ENCODE measurements at regions not wholly inside any gene's neighbourhood (a gene's known extent, or its start where the extent isn't known, plus 50 kb on each side); places are given as distances from the start of the nearest gene placed in this dataset.

GRCh38 chr14:51576117-51576430 lies 75.6 kb upstream of the FRMD6 start:
- Histone ChIP-seq H3K36me3 (no peaks in the 10 kb centered on the region), H3K4me1 (ENCODE audit: control insufficient read depth in 1 of 2, insufficient read depth in 1 of 2, low read depth in 1 of 2, low read length in 1 of 2) (no peaks in the 10 kb centered on the region), H3K27me3 (peaks cover 68% of the 10 kb centered on the region), H3K4me3 (ENCODE audit: low read depth in 1 of 2, low read length in 1 of 2) (no peak overlapping the region), H3K9me3 (no peaks in the 10 kb centered on the region), H3K27ac (no peak overlapping the region)
- TF ChIP-seq, protein P1, sequence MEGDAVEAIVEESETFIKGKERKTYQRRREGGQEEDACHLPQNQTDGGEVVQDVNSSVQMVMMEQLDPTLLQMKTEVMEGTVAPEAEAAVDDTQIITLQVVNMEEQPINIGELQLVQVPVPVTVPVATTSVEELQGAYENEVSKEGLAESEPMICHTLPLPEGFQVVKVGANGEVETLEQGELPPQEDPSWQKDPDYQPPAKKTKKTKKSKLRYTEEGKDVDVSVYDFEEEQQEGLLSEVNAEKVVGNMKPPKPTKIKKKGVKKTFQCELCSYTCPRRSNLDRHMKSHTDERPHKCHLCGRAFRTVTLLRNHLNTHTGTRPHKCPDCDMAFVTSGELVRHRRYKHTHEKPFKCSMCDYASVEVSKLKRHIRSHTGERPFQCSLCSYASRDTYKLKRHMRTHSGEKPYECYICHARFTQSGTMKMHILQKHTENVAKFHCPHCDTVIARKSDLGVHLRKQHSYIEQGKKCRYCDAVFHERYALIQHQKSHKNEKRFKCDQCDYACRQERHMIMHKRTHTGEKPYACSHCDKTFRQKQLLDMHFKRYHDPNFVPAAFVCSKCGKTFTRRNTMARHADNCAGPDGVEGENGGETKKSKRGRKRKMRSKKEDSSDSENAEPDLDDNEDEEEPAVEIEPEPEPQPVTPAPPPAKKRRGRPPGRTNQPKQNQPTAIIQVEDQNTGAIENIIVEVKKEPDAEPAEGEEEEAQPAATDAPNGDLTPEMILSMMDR (IDR thresholded peaks at IDR 0.05): no peak

GRCh38 chr14:51576879-51577278 lies 74.8 kb upstream of the FRMD6 start:
- Histone ChIP-seq H3K27me3 (peaks cover 60% of the 10 kb centered on the region), H3K9me3 (no peaks in the 10 kb centered on the region), H3K4me1 (ENCODE audit: control insufficient read depth in 1 of 2, insufficient read depth in 1 of 2, low read depth in 1 of 2, low read length in 1 of 2) (no peaks in the 10 kb centered on the region), H3K4me3 (ENCODE audit: low read depth in 1 of 2, low read length in 1 of 2) (no peak overlapping the region), H3K36me3 (no peaks in the 10 kb centered on the region), H3K27ac (no peak overlapping the region)
- TF ChIP-seq, protein P1 (IDR thresholded peaks at IDR 0.05): no peak

GRCh38 chr14:51578853-51579252 lies 72.9 kb upstream of the FRMD6 start:
- TF ChIP-seq, protein P1 (IDR thresholded peaks at IDR 0.05): no peak
- H3K4me1 ChIP-seq (ENCODE audit: control insufficient read depth in 1 of 2, insufficient read depth in 1 of 2, low read depth in 1 of 2, low read length in 1 of 2): no peaks in the 10 kb centered on the region
- no peak overlapping the region for H3K27ac ChIP-seq
- H3K27me3 ChIP-seq: peaks cover 47% of the 10 kb centered on the region
- H3K36me3 ChIP-seq: no peaks in the 10 kb centered on the region
- H3K4me3 ChIP-seq (ENCODE audit: low read depth in 1 of 2, low read length in 1 of 2): no peak overlapping the region
- no peaks in the 10 kb centered on the region for H3K9me3 ChIP-seq

DNA sequence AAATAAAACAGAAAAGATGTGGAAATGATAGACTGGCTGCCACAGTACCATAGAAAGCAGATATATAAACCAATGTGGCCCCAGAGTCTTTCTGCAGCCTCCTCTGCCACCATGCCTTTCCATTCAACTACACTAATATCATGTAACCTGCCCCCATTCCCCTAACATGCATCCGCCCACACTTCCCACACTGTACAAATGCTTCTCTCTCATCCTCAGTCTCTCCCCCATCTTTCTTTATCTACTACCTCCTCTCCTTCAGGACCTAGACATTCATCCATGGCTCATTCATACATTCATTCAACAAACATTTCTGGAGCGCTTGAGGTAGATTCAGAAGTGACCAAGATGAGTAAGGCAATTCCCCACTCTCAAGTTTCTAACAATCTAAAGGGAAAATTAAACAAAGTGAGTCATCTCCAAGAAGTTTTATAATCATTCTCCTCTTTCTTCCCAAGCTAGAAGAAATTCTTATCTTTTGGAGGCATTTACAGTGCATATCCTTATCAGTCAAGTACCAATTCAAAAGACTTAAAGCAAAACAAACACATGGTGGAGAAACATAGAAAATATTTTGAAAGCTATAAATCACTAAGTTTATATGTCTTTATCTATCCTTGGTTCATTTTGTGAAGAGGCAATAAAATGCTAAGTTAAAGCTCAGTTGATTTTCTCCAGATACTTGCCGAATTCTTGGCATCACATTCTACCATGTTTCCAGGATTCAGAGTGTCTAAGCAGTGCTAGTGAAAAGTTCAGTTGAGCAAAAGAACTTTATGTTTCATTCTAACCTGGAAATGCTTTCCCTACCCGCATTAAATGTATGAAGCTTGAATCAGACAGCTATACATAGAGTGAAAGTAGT lies 70.5 kb upstream of the FRMD6 start:
- H3K27ac ChIP-seq: no peak overlapping the region
- H3K4me1 ChIP-seq (ENCODE audit: control insufficient read depth in 1 of 2, insufficient read depth in 1 of 2, low read depth in 1 of 2, low read length in 1 of 2): no peaks in the 10 kb centered on the region
- no peaks in the 10 kb centered on the region for H3K36me3 ChIP-seq
- H3K9me3 ChIP-seq: no peaks in the 10 kb centered on the region
- TF ChIP-seq, protein P1 (IDR thresholded peaks at IDR 0.05): no peak
- H3K27me3 ChIP-seq: peaks cover 34% of the 10 kb centered on the region
- no peak overlapping the region for H3K4me3 ChIP-seq (ENCODE audit: low read depth in 1 of 2, low read length in 1 of 2)

DNA sequence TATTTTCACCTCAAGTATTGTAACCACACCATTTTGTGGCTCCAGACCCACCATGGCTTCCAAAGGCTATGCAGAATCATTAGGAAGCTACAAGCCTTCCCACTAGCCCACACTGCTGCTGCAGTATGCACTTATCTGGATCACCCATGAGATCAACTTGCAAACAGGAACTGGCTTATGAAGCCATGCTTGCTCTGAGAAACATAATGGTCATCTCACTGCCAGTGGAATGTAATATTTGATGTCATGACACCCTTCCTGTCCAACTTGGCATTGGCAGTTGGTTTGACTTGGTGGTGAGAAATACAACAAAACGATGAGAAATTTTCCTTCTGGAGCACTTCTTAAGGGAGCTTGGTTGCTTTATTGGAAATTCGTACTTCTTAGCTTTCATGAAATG lies 69.3 kb upstream of the FRMD6 start:
- TF ChIP-seq, protein P1 (IDR thresholded peaks at IDR 0.05): no peak
- peaks cover 26% of the 10 kb centered on the region for H3K27me3 ChIP-seq

More for the DNA sequence above, 69.3 kb upstream of the FRMD6 start:
- Histone ChIP-seq H3K36me3 (no peaks in the 10 kb centered on the region), H3K27ac (no peak overlapping the region), H3K4me3 (ENCODE audit: low read depth in 1 of 2, low read length in 1 of 2) (no peak overlapping the region), H3K9me3 (no peaks in the 10 kb centered on the region), H3K4me1 (ENCODE audit: control insufficient read depth in 1 of 2, insufficient read depth in 1 of 2, low read depth in 1 of 2, low read length in 1 of 2) (no peaks in the 10 kb centered on the region)
